ENCODE measurements at regions not wholly inside any gene's neighbourhood (a gene's known extent, or its start where the extent isn't known, plus 50 kb on each side); places are given as distances from the start of the nearest gene placed in this dataset.

DNA sequence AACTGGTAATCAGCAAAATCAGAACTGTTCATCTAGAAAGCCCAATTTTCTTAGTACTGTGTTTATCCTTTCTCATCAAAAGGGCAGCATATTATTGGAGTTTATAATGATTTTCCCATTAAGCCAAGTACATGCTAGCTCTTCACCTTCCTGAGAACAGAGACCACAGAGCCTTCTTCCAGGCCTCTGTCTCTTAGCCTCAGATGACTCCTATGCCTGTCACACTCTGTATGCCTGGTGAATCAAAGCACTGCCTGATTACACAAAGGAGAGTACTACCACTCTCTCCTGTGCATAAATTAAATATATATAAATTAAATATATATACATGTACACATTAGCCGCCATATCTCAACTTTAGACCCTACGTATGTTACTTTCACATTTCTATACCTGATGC lies 636.1 kb downstream of the NTRK3 start:
- TF ChIP-seq EZH2 (IDR thresholded peaks at IDR 0.05; ENCODE audit: borderline replicate concordance, insufficient read depth, low read length, poor library complexity, severe bottlenecking) (no peak), POLR2AphosphoS5 (IDR thresholded peaks at IDR 0.05) (no peak), RAD21 (conservative IDR thresholded peaks at IDR 0.05) (no peak)
- TF ChIP-seq, protein P1, sequence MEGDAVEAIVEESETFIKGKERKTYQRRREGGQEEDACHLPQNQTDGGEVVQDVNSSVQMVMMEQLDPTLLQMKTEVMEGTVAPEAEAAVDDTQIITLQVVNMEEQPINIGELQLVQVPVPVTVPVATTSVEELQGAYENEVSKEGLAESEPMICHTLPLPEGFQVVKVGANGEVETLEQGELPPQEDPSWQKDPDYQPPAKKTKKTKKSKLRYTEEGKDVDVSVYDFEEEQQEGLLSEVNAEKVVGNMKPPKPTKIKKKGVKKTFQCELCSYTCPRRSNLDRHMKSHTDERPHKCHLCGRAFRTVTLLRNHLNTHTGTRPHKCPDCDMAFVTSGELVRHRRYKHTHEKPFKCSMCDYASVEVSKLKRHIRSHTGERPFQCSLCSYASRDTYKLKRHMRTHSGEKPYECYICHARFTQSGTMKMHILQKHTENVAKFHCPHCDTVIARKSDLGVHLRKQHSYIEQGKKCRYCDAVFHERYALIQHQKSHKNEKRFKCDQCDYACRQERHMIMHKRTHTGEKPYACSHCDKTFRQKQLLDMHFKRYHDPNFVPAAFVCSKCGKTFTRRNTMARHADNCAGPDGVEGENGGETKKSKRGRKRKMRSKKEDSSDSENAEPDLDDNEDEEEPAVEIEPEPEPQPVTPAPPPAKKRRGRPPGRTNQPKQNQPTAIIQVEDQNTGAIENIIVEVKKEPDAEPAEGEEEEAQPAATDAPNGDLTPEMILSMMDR (IDR thresholded peaks at IDR 0.05; ENCODE audit: poor library complexity, severe bottlenecking) = no peak

All from neural cell (in vitro differentiated cells).